A673 (cell line): ENCODE measurements at regions not wholly inside any gene's neighbourhood (a gene's known extent, or its start where the extent isn't known, plus 50 kb on each side); places are given as distances from the start of the nearest gene placed in this dataset.

Source experiments
- BruUV-seq: library from RNA; stranded (reverse); fragments of 400-500 nt; replicated peaks from 2 replicates; lab custom pipeline; 2021; lab: Mats Ljungman, UMichigan
- CTCF ChIA-PET: fragments of 300-600 bp; sonication (Branson Sonifier 250); formaldehyde crosslinking; loops from one replicate; lab custom pipeline; 2022; ENCODE audit warnings: antibody characterized with exemption; lab: Charles Lee
- POLR2A ChIA-PET: fragments of 300-600 bp; sonication (Branson Sonifier 250); formaldehyde crosslinking; loops from one replicate; lab custom pipeline; 2022; ENCODE audit warnings: antibody characterized with exemption; ENCODE audit not compliant: low non-redundant PET; lab: Charles Lee
- DNase-seq: peaks from one replicate; pipeline ENCODE4 v3.0.0-alpha.2; 2015; ENCODE audit warnings: low spot score
- H3K27ac ChIP-seq: fragments of 200-600 bp; sonication (generic); 2 replicates; pipeline ENCODE4 v1.5.1; 2016; ENCODE audit warnings: mixed run types, low read depth, mild to moderate bottlenecking, mixed read lengths, antibody characterized with exemption, low read length; ENCODE audit not compliant: poor library complexity, severe bottlenecking
- H3K27me3 ChIP-seq: fragments of 200-600 bp; sonication (generic); replicated peaks from 2 replicates; pipeline ENCODE4 v1.6.1; 2017; ENCODE audit warnings: mixed run types, low read depth, mild to moderate bottlenecking, mixed read lengths, antibody characterized with exemption, low read length; ENCODE audit not compliant: insufficient read depth, poor library complexity
- H3K36me3 ChIP-seq: fragments of 200-600 bp; sonication (generic); 2 replicates; pipeline ENCODE4 v1.6.1; 2016; ENCODE audit warnings: mixed run types, mild to moderate bottlenecking, mixed read lengths, antibody characterized with exemption, low read length; ENCODE audit not compliant: insufficient read depth, poor library complexity, severe bottlenecking
- H3K4me1 ChIP-seq: fragments of 200-600 bp; sonication (generic); 2 replicates; pipeline ENCODE4 v1.6.1; 2017; ENCODE audit warnings: mixed run types, mild to moderate bottlenecking, mixed read lengths, antibody characterized with exemption, low read length; ENCODE audit not compliant: insufficient read depth, poor library complexity, severe bottlenecking
- H3K4me3 ChIP-seq: fragments of 200-600 bp; sonication (generic); 2 replicates; pipeline ENCODE4 v1.5.1; 2016; ENCODE audit warnings: low read depth, mixed run types, mild to moderate bottlenecking, mixed read lengths, low read length; ENCODE audit not compliant: poor library complexity, severe bottlenecking
- H3K9me3 ChIP-seq: fragments of 200-600 bp; sonication (generic); 2 replicates; pipeline ENCODE4 v1.6.1; 2016; ENCODE audit warnings: mixed run types, low read depth, mild to moderate bottlenecking, mixed read lengths, antibody characterized with exemption, low read length; ENCODE audit not compliant: poor library complexity, severe bottlenecking
- CTCF ChIP-seq: fragments of 300-800, 200-600 bp; sonication (generic); conservative IDR thresholded peaks from 2 replicates; pipeline ENCODE4 v1.5.1; 2017; ENCODE audit warnings: low read depth, mild to moderate bottlenecking, antibody characterized with exemption, low read length, moderate library complexity, mixed read lengths
- EZH2 ChIP-seq: fragments of 200-600 bp; sonication (generic); IDR thresholded peaks from 2 replicates; pipeline ENCODE4 v1.6.1; 2017; ENCODE audit warnings: borderline replicate concordance, low read depth, mild to moderate bottlenecking, mixed read lengths, antibody characterized with exemption, low read length; ENCODE audit not compliant: poor library complexity, severe bottlenecking
- intact Hi-C: fragments of 100-400 bp; cut with micrococcal nuclease; formaldehyde crosslinking; loops from one replicate; pipeline ENCODE4 v1.10.0; 2022; ENCODE audit not compliant: unreplicated experiment

DNA sequence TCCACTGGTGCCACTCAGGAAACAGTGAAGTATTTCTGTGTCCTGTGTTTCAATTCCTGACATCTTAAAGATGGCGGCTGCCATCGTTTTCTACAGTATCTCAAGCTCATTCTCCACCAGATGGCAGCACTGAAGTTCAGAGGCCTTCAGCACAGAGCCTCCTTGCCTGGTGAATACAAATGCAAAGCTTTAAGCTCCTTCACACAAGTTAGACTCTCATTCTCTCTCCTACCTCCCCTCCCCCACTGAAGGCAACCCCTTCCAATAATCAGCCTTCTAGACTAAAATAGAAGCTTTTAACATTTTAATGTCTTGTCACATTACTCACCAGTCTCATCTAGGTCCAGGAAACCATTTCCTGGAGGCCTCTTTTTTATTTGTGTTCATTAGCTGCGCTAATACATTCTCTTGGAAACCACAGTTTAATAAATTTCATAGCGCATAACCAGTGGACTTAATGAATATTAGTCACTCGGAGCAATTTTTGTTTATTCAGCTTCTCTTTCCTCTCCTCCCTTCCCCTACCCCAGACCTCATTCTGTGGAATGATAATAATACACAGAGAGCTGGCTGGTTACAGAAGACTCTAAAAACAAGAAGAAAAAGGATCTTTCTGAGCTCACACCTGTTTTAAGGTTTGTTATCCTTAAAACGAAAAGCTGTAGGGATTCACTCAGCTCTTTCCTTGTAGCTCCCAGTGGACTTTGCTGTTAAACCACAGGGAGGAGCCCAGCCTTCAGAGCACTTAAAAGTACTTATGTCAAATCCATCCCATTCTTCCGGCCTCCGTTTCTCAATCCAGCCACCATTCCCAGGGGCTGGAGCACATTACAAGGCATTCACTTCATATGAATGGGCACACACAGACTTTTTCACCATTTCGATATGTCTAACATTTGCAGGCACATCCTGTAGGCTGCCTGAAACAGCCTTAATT is 384.9 kb downstream of the HLX start:
- Histone ChIP-seq H3K4me1 (no peaks in the 10 kb centered on the region), H3K27ac (no peak overlapping the region), H3K36me3 (no peaks in the 10 kb centered on the region), H3K4me3 (no peak overlapping the region), H3K27me3 (peaks cover under 1% of the 10 kb centered on the region), H3K9me3 (no peaks in the 10 kb centered on the region)
- ChIA-PET POLR2A (no interaction called here), CTCF (interaction anchor here (0.6 to 1.6 kb wide), 6 partner anchors 11 to 1745 kb away, joined by 3 to 15 read pairs (median 4); no protein-coding TSS in a partner anchor)
- BruUV-seq, result no TSS peak
- TF ChIP-seq EZH2 (no peak), CTCF (peak; percentile 66)
- intact Hi-C loops, result loop anchor here (2.0 kb wide), 2 partner anchors 171 to 1191 kb away; no protein-coding TSS in a partner anchor
- DNase-seq, result peak; percentile 83

DNA sequence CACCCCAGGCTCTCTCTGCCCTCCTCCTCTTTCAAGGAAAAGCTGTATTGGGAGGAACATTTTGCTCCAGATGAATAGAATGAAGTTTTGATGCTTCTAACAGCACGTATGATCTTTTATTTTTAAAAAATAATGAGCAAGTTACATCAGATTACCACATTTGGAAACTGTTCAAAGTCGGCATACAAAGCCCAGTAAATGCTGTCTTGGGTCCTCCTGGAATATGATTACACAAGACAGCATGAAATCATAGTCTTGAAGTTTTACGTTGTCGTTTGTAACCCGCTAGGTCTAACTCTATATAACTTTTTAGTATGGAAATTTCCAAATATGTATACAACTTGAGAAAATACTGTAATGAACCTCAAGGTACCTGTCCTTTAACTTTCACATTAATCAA is 385.6 kb downstream of the HLX start:
- POLR2A ChIA-PET, result no interaction called here

GRCh38 chr1:221268295-221268694 is 389.1 kb downstream of the HLX start:
- CTCF ChIA-PET, result no interaction called here

More for the DNA sequence above, 385.6 kb downstream of the HLX start:
- H3K4me1 ChIP-seq, result no peaks in the 10 kb centered on the region
- intact Hi-C loops, result loop anchor here (2.0 kb wide), 2 partner anchors 170 to 1190 kb away; no protein-coding TSS in a partner anchor
- DNase-seq, result no peak
- H3K27ac ChIP-seq, result no peak overlapping the region
- no peak for TF ChIP-seq CTCF
- no peak for TF ChIP-seq EZH2
- no TSS peak for BruUV-seq
- CTCF ChIA-PET, result interaction anchor here (0.6 to 1.6 kb wide), 2 partner anchors 171 to 853 kb away, joined by 3 to 15 read pairs; no protein-coding TSS in a partner anchor
- H3K4me3 ChIP-seq, result no peak overlapping the region
- peaks cover 5% of the 10 kb centered on the region for H3K27me3 ChIP-seq
- H3K9me3 ChIP-seq, result no peaks in the 10 kb centered on the region
- H3K36me3 ChIP-seq, result no peaks in the 10 kb centered on the region

More at GRCh38 chr1:221268295-221268694, 389.1 kb downstream of the HLX start:
- TF ChIP-seq EZH2 (no peak), CTCF (no peak)
- POLR2A ChIA-PET, result no interaction called here
- Histone ChIP-seq H3K27me3 (peaks cover 5% of the 10 kb centered on the region), H3K27ac (no peak overlapping the region), H3K4me1 (no peaks in the 10 kb centered on the region), H3K36me3 (no peaks in the 10 kb centered on the region), H3K4me3 (no peak overlapping the region), H3K9me3 (no peaks in the 10 kb centered on the region)
- intact Hi-C loops, result no loop called here
- no peak for DNase-seq
- BruUV-seq, result no TSS peak
